NCI-H2196 treated with DMSO at 0.1 percent for 48 hours (cell line): ENCODE measurements at regions not wholly inside any gene's neighbourhood (a gene's known extent, or its start where the extent isn't known, plus 50 kb on each side); places are given as distances from the start of the nearest gene placed in this dataset.
"Not testable (repeated sequence)": the region's sequence is repeated elsewhere in the genome, so short reads cannot be mapped to it uniquely, and the experiment has no call there.

Experiments
- DNase-seq: peaks from one replicate; lab custom pipeline; 2025; ENCODE audit not compliant: unreplicated experiment; lab: John Stamatoyannopoulos, UW

GRCh38 chr13:83731113-83731512, 151.2 kb downstream of the SLITRK1 start:
- no peak for DNase-seq

DNA sequence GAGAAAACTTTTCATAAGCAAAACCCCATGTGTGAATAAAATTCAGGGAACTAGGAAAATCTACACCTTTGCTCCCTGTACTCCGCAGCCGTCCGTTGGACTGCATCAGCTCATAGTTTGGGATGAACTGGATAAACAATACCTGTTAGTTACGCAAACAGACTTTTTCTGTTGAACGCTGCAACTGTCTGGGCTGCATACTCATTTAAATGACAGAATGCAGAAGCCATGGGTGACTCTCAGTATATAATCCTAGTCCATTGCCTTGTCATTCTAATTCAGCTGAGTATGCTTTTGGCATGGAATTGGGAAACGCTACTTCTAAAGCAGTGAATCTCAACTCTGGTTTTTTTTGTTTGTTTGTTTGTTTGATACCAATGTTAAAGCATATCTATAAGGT, 151.6 kb downstream of the SLITRK1 start:
- no peak for DNase-seq

GRCh38 chr13:83722443-83722842, 159.8 kb downstream of the SLITRK1 start:
- no peak for DNase-seq

DNA sequence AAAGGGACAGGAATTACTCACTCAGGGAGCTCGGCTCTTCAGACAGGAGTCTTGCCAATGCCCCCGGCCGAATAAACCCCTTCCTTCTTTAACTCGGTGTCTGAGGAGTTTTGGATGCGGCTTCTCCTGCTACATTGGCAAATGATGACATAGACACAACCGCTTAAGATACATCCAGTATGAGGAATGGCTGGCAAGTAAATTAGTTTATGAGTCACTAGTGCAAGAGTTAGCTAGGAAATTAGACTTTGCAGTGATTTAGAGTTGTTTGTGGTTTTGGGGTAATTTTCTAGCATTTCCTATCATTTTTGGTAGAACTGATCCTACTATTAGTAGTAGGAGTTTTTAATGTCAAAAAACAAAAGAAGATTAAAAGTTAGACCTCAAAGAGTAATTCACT, 166.2 kb downstream of the SLITRK1 start:
- no peak for DNase-seq

- DNase-seq, result no peak
Measured at GRCh38 chr13:83714236-83714635, 168.0 kb downstream of the SLITRK1 start.

- no peak for DNase-seq
Measured at GRCh38 chr13:83710133-83710515, 172.2 kb downstream of the SLITRK1 start.

DNA sequence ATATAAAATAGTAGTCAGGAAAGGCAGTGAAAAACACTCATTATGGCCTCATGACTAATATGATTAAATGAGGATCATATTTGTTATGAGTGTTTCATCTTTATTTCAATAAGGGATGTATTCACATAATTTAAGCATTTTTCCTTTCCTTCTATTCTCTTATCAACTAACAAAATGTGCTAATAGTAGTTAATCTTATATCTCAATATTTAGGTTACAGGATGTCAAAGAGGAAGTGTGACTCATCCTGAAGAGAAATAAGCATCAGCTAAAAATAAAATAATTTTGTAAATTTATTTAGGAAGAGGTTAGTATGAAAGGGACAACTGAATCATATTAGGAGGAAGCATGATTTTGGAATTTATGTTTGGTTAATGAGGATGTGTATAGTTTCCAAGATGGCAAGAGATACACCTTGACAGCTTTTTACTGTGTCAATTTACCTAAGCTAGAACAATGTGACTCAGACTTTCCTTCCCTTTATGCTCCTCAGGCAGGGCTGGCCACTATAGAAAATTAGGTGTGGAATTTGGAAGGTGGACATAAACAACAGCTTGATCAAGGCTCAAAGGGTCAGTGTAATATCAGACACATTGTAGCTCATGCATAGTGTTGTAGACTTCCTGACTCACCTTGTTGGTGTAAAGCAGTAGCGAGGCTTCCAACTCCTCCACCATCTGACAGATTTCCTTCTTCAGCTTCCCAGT, 172.7 kb downstream of the SLITRK1 start:
- DNase-seq, result no peak

DNA sequence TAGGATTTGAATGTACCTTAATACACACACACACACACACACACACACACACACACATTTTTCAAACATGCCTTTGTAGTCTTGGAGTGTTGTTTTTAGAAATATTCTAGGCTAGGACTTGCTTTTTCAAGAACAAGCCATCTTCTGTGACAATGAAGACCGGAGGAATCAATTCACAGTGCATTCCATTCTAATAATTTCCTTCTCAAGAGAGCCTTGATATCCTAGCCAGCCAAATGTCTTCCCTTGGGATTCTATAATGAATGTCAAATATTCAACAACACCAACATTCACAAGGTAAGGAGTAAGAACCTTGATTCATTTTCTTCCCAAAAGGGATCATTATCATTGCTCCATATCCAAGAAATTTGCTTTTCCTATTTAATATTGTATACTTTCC, 180.3 kb downstream of the SLITRK1 start:
- no peak for DNase-seq

- no peak for DNase-seq
Measured at GRCh38 chr13:83692800-83693199, 189.5 kb downstream of the SLITRK1 start.

GRCh38 chr13:83691966-83692365, 190.3 kb downstream of the SLITRK1 start:
- no peak for DNase-seq

- DNase-seq, result no peak
Measured at GRCh38 chr13:83681547-83681946, 200.7 kb downstream of the SLITRK1 start.

DNA sequence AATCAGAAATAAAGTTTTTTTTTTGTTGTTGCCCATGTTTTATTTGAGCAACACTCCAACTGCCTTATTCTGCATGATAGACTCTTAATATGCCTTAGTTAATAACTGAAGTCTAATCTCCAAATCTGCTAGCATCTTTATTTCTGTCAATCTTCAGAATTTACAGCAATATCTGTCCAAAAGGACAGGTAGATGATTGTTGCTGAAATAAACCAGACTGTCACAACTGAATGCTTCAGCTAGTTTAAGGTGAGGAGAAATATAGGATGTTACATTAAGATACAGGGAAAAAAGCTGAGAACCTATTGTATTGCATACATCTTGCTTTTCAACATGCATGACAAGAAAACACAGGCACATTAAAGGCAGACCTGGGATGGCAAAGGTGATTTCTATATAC, 204.3 kb downstream of the SLITRK1 start:
- DNase-seq, result no peak

GRCh38 chr13:83672612-83673011, 209.7 kb downstream of the SLITRK1 start:
- no peak for DNase-seq

- no peak for DNase-seq
Measured at GRCh38 chr13:83667606-83668005, 214.7 kb downstream of the SLITRK1 start.

DNA sequence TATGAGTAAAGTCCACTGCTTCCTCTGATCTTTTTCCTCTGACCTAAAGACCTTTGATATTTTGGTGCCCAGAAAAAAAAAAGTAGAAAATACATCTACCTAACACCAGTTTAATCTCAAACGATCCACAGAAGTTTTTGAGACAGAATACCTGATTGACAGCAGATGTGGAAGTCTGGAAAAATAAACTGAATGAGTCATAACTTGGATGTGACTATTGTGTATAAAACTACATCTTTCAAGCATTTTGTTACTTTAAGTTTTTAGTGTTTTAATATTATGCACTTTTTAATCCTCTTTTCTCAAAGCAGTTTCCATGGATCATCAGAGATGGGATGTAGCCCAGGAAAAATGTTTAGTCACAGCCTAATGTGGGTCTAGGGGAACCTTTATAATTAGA, 216.1 kb downstream of the SLITRK1 start:
- DNase-seq, result no peak

- no peak for DNase-seq
Measured at GRCh38 chr13:83657281-83657680, 225.0 kb downstream of the SLITRK1 start.

- not testable (repeated sequence) for DNase-seq
Measured at GRCh38 chr13:83642617-83643016, 239.7 kb downstream of the SLITRK1 start.

DNA sequence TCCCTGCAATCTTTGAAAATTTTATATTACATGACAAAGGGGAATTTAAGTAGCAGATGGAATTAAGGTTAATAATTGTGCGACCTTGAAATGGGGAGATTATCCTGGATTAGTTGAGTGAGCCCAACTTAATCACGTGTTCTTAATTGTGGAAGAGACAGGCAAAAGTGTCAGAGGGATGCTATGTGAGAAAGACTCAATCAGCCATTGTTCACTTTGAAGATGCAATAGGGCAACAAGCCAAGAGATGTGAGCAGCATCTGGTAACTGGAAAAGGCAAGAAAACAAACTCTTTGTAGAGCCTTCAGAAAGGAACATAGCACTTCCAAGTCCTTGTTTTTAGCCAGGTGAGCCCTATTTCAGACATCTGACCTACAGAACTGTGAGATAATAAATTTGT, 247.7 kb downstream of the SLITRK1 start:
- DNase-seq, result no peak

DNA sequence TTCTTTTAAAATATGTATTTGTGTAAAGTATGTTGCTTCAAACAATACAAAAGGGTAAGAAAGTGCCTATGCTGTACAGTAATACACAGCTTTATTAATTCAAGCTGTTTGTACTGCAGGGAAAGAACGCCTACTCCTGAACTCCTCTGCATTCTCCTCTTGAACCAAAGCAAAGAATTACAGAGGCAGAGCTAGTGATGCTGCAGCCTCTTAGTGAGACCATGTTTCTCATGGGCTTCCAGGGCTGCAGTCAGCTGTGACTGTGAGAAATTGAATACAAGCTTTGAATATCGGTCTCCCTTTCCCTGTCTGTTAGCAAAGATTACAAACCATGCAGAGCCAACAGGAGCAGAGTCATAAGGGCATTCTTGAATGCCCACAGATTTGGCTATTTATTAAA, 248.5 kb downstream of the SLITRK1 start:
- DNase-seq, result no peak

DNA sequence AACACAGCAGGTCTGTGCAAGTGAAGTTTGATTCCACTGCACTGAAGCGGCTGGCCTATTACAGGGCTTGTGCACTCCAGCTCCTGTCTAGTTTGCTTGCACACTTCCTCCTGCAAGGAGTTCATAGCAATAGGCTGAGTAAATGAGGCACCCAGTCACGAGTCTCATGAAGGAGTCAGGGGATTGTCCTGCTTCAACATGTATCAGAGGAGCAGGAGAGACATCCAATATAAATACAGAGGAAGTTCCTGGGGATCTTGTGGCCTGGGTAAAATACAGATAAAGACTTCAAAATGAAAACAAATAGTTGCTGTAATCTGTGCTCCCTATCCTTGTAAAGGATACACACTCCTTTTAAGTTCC, 259.9 kb downstream of the SLITRK1 start:
- DNase-seq, result no peak

- no peak for DNase-seq
Measured at GRCh38 chr13:83621765-83622421, 260.4 kb downstream of the SLITRK1 start.

GRCh38 chr13:83620530-83621220, 261.6 kb downstream of the SLITRK1 start:
- DNase-seq, result no peak
